Ishikawa (cell line): ENCODE measurements at regions not wholly inside any gene's neighbourhood (a gene's known extent, or its start where the extent isn't known, plus 50 kb on each side); places are given as distances from the start of the nearest gene placed in this dataset.

Experiments used
- CEBPB ChIP-seq: IDR thresholded peaks from 2 replicates; pipeline ENCODE4 v1.6.1; 2012
- CREB1 ChIP-seq: IDR thresholded peaks from 2 replicates; pipeline ENCODE4 v1.6.1; 2012; ENCODE audit warnings: low read depth
- EGR1 ChIP-seq: IDR thresholded peaks from 2 replicates; pipeline ENCODE4 v1.6.1; 2012
- EP300 ChIP-seq: IDR thresholded peaks from 2 replicates; pipeline ENCODE4 v1.6.1; 2012; ENCODE audit warnings: borderline replicate concordance
- FOXM1 ChIP-seq: IDR thresholded peaks from 2 replicates; pipeline ENCODE4 v1.6.1; 2012; ENCODE audit warnings: low read depth, borderline replicate concordance
- MAX ChIP-seq: IDR thresholded peaks from 2 replicates; pipeline ENCODE4 v1.6.1; 2012
- NFIC ChIP-seq: IDR thresholded peaks from 2 replicates; pipeline ENCODE4 v1.6.1; 2012
- RAD21 ChIP-seq: IDR thresholded peaks from 2 replicates; pipeline ENCODE4 v1.6.1; 2012; ENCODE audit warnings: low read depth
- REST ChIP-seq: IDR thresholded peaks from 2 replicates; pipeline ENCODE4 v1.6.1; 2012; ENCODE audit warnings: low read depth, mild to moderate bottlenecking
- TAF1 ChIP-seq: IDR thresholded peaks from 2 replicates; pipeline ENCODE4 v1.6.1; 2012; ENCODE audit warnings: low read depth, mild to moderate bottlenecking
- TCF12 ChIP-seq: IDR thresholded peaks from 2 replicates; pipeline ENCODE4 v1.6.1; 2012; ENCODE audit warnings: low read depth
- TEAD4 ChIP-seq: IDR thresholded peaks from 2 replicates; pipeline ENCODE4 v1.6.1; 2012
- USF1 ChIP-seq: IDR thresholded peaks from 2 replicates; pipeline ENCODE4 v1.6.1; 2012
- YY1 ChIP-seq: IDR thresholded peaks from 2 replicates; pipeline ENCODE4 v1.6.1; 2012; ENCODE audit warnings: low read depth
- ZBTB7A ChIP-seq: IDR thresholded peaks from 2 replicates; pipeline ENCODE4 v1.6.1; 2012; ENCODE audit warnings: low read depth

GRCh38 chr5:18736051-18736398 is 1101.8 kb downstream of the TAF11L14 start:
- TF ChIP-seq TCF12 (no peak), EGR1 (no peak), FOXM1 (no peak), CREB1 (no peak), MAX (no peak), ZBTB7A (no peak)

GRCh38 chr5:18740301-18740700 is 1106.0 kb downstream of the TAF11L14 start:
- no peak for TF ChIP-seq USF1
- no peak for TF ChIP-seq TEAD4
- no peak for TF ChIP-seq RAD21
- no peak for TF ChIP-seq CEBPB
- no peak for TF ChIP-seq EP300

- TF ChIP-seq TCF12 (no peak), TEAD4 (no peak), EP300 (no peak), EGR1 (no peak), USF1 (no peak)
Observed at GRCh38 chr5:18742830-18743229, 1108.6 kb downstream of the TAF11L14 start.

GRCh38 chr5:18744441-18744840 is 1110.2 kb downstream of the TAF11L14 start:
- no peak for TF ChIP-seq CEBPB
- TF ChIP-seq FOXM1, result no peak
- TF ChIP-seq REST, result no peak
- no peak for TF ChIP-seq EP300
- no peak for TF ChIP-seq TAF1
- no peak for TF ChIP-seq TCF12
- TF ChIP-seq USF1, result no peak
- no peak for TF ChIP-seq YY1
- no peak for TF ChIP-seq RAD21
- no peak for TF ChIP-seq MAX
- TF ChIP-seq CREB1, result no peak

GRCh38 chr5:18745042-18745987 is 1111.1 kb downstream of the TAF11L14 start:
- TF ChIP-seq EGR1 (no peak), RAD21 (no peak), MAX (no peak), USF1 (no peak), CREB1 (no peak), NFIC (no peak), YY1 (no peak), FOXM1 (no peak), TCF12 (no peak), REST (no peak), CEBPB (no peak), EP300 (no peak), TEAD4 (no peak), ZBTB7A (no peak), TAF1 (no peak)
